ENCODE measurements at regions not wholly inside any gene's neighbourhood (a gene's known extent, or its start where the extent isn't known, plus 50 kb on each side); places are given as distances from the start of the nearest gene placed in this dataset.

- no peak for TF ChIP-seq ZHX1 (CRISPR knock-in tag; IDR thresholded peaks at IDR 0.05; ENCODE audit: low read depth)
- TF ChIP-seq MXI1 (IDR thresholded peaks at IDR 0.05; ENCODE audit: borderline replicate concordance, low read depth, low read length) = no peak
- no peak for TF ChIP-seq ISL2 (CRISPR knock-in tag; IDR thresholded peaks at IDR 0.05)
- TF ChIP-seq ERF (CRISPR knock-in tag; IDR thresholded peaks at IDR 0.05) = no peak
- TF ChIP-seq ATF3 (CRISPR knock-in tag; IDR thresholded peaks at IDR 0.05) = 0 out of 2 replicates have a peak, but pooled peaks have one; percentile 27
- TF ChIP-seq FOSL2 (CRISPR knock-in tag; IDR thresholded peaks at IDR 0.05) = peak; percentile 95
- TF ChIP-seq RXRB (CRISPR knock-in tag; IDR thresholded peaks at IDR 0.05; ENCODE audit: borderline replicate concordance) = peak; percentile 68; the same call in 1 of the 2 replicates
- TF ChIP-seq THAP7 (CRISPR knock-in tag; IDR thresholded peaks at IDR 0.05) = 0 out of 2 replicates have a peak, but pooled peaks have one; percentile 32
- TF ChIP-seq ZNF142 (CRISPR knock-in tag; IDR thresholded peaks at IDR 0.05) = no peak
- TF ChIP-seq NBN (conservative IDR thresholded peaks at IDR 0.05) = no peak
- no peak for TF ChIP-seq TMF1 (CRISPR knock-in tag; IDR thresholded peaks at IDR 0.05; ENCODE audit: low read depth)
- TF ChIP-seq FOXO4 (CRISPR knock-in tag; conservative IDR thresholded peaks at IDR 0.05) = 0 out of 2 replicates have a peak, but pooled peaks have one; percentile 22
- TF ChIP-seq MED1 (CRISPR knock-in tag; IDR thresholded peaks at IDR 0.05) = peak; percentile 56
- TF ChIP-seq NCOR1 (IDR thresholded peaks at IDR 0.05; ENCODE audit: borderline replicate concordance, low read length) = no peak
- TF ChIP-seq LCORL (IDR thresholded peaks at IDR 0.05) = no peak
- TF ChIP-seq LCORL (CRISPR knock-in tag; IDR thresholded peaks at IDR 0.05) = 0 out of 2 replicates have a peak, but pooled peaks have one; percentile 36
- TF ChIP-seq ZNF782 (CRISPR knock-in tag; IDR thresholded peaks at IDR 0.05; ENCODE audit: borderline replicate concordance) = peak; percentile 56; the same call in 1 of the 2 replicates
- TF ChIP-seq MEIS2 (CRISPR knock-in tag; IDR thresholded peaks at IDR 0.05) = no peak
Measured at GRCh38 chr2:120499784-120500495, 154.0 kb downstream of the INHBB start (continued).
